Thyroid gland (tissue), 4 donors: ENCODE measurements at regions not wholly inside any gene's neighbourhood (a gene's known extent, or its start where the extent isn't known, plus 50 kb on each side); places are given as distances from the start of the nearest gene placed in this dataset.

Source experiments
- POLR2A ChIP-seq, 2 donors: fragments of 450-650 bp; IDR thresholded peaks; one replicate each; pipeline ENCODE4 v1.6.1; 2017; ENCODE audit warnings: antibody characterized with exemption in 2 of 2, mild to moderate bottlenecking in 2 of 2, moderate library complexity in 1 of 2
- TF ChIP-seq, protein P1 (sequence below), 6 experiments: fragments of 200-600 bp in 3 of 6; fragments of 450-650 bp in 3 of 6; sonication (generic) in 3 of 6; IDR thresholded peaks; one replicate each; pipeline ENCODE4 v1.5.1; 2016 to 2019; ENCODE audit warnings: antibody characterized with exemption in 6 of 6, mild to moderate bottlenecking in 2 of 6, inconsistent platforms in 1 of 6, moderate library complexity in 1 of 6

- TF ChIP-seq POLR2A (IDR thresholded peaks at IDR 0.05), result no peak
- TF ChIP-seq, protein P1, sequence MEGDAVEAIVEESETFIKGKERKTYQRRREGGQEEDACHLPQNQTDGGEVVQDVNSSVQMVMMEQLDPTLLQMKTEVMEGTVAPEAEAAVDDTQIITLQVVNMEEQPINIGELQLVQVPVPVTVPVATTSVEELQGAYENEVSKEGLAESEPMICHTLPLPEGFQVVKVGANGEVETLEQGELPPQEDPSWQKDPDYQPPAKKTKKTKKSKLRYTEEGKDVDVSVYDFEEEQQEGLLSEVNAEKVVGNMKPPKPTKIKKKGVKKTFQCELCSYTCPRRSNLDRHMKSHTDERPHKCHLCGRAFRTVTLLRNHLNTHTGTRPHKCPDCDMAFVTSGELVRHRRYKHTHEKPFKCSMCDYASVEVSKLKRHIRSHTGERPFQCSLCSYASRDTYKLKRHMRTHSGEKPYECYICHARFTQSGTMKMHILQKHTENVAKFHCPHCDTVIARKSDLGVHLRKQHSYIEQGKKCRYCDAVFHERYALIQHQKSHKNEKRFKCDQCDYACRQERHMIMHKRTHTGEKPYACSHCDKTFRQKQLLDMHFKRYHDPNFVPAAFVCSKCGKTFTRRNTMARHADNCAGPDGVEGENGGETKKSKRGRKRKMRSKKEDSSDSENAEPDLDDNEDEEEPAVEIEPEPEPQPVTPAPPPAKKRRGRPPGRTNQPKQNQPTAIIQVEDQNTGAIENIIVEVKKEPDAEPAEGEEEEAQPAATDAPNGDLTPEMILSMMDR (IDR thresholded peaks at IDR 0.05), result no peak
These were observed 732.3 kb downstream of the FGF9 start for GRCh38 chr13:22403144-22403543.
